22Rv1 (cell line): ENCODE measurements at regions not wholly inside any gene's neighbourhood (a gene's known extent, or its start where the extent isn't known, plus 50 kb on each side); places are given as distances from the start of the nearest gene placed in this dataset.

ENCODE experiments used
- H3K27ac ChIP-seq: fragments of 450-650 bp; 2 replicates; pipeline ENCODE4 v1.5.1; 2017
- CTCF ChIP-seq: fragments of 450-650 bp; IDR thresholded peaks from 2 replicates; pipeline ENCODE4 v1.5.1; 2017; ENCODE audit warnings: mild to moderate bottlenecking
- ZFX ChIP-seq: fragments of 450-650 bp; IDR thresholded peaks from 2 replicates; pipeline ENCODE4 v1.6.1; 2017; ENCODE audit warnings: antibody characterized with exemption, borderline replicate concordance

- TF ChIP-seq CTCF (no peak), ZFX (no peak)
Measured at GRCh38 chr1:58999676-59000075, 215.8 kb upstream of the JUN start.

GRCh38 chr1:59004755-59005154 is 220.9 kb upstream of the JUN start:
- no peak overlapping the region for H3K27ac ChIP-seq

More at GRCh38 chr1:58999676-59000075, 215.8 kb upstream of the JUN start:
- no peak overlapping the region for H3K27ac ChIP-seq

GRCh38 chr1:59005491-59006288 is 221.8 kb upstream of the JUN start:
- no peak overlapping the region for H3K27ac ChIP-seq
- TF ChIP-seq CTCF = no peak
- no peak for TF ChIP-seq ZFX

More at GRCh38 chr1:59004755-59005154, 220.9 kb upstream of the JUN start:
- TF ChIP-seq ZFX (no peak), CTCF (no peak)

- H3K27ac ChIP-seq = no peak overlapping the region
- TF ChIP-seq ZFX (no peak), CTCF (no peak)
Measured at GRCh38 chr1:59006289-59006658, 222.4 kb upstream of the JUN start.

GRCh38 chr1:59006932-59007331 is 223.1 kb upstream of the JUN start:
- TF ChIP-seq ZFX (no peak), CTCF (no peak)
- no peak overlapping the region for H3K27ac ChIP-seq

GRCh38 chr1:59007429-59007819 is 223.6 kb upstream of the JUN start:
- H3K27ac ChIP-seq = no peak overlapping the region
- TF ChIP-seq CTCF = no peak
- no peak for TF ChIP-seq ZFX

- no peak for TF ChIP-seq ZFX
- TF ChIP-seq CTCF = no peak
- H3K27ac ChIP-seq = no peak overlapping the region
Measured at GRCh38 chr1:59007820-59008598, 224.2 kb upstream of the JUN start.
